ENCODE measurements at regions not wholly inside any gene's neighbourhood (a gene's known extent, or its start where the extent isn't known, plus 50 kb on each side); places are given as distances from the start of the nearest gene placed in this dataset.

GRCh38 chr14:58697930-58698642, 60.3 kb downstream of the DACT1 start:
- DNase-seq, result peak; percentile 94

GRCh38 chr14:58699681-58700205, 62.0 kb downstream of the DACT1 start:
- no peak for DNase-seq

- DNase-seq, result no peak
Measured at GRCh38 chr14:58701156-58701555, 63.4 kb downstream of the DACT1 start.

GRCh38 chr14:58701604-58702003, 63.8 kb downstream of the DACT1 start:
- no peak for DNase-seq

GRCh38 chr14:58702441-58703160, 64.8 kb downstream of the DACT1 start:
- no peak for DNase-seq

GRCh38 chr14:58703161-58703506, 65.4 kb downstream of the DACT1 start:
- no peak for DNase-seq

GRCh38 chr14:58705066-58705465, 67.3 kb downstream of the DACT1 start:
- no peak for DNase-seq

- DNase-seq, result no peak
Measured at GRCh38 chr14:58707949-58708348, 70.2 kb downstream of the DACT1 start.

- DNase-seq, result no peak
Measured at GRCh38 chr14:58709949-58710348, 72.2 kb downstream of the DACT1 start.

- DNase-seq, result no peak
Measured at GRCh38 chr14:58711382-58711781, 73.6 kb downstream of the DACT1 start.

GRCh38 chr14:58712357-58712756, 74.6 kb downstream of the DACT1 start:
- DNase-seq, result no peak

GRCh38 chr14:58713677-58714076, 75.9 kb downstream of the DACT1 start:
- no peak for DNase-seq

GRCh38 chr14:58716706-58717105, 78.9 kb downstream of the DACT1 start:
- no peak for DNase-seq

GRCh38 chr14:58717211-58717610, 79.4 kb downstream of the DACT1 start:
- no peak for DNase-seq

- DNase-seq, result no peak
Measured at GRCh38 chr14:58717813-58718212, 80.1 kb downstream of the DACT1 start.

GRCh38 chr14:58718226-58719205, 80.8 kb downstream of the DACT1 start:
- no peak for DNase-seq

GRCh38 chr14:58721723-58722122, 84.0 kb downstream of the DACT1 start:
- no peak for DNase-seq

GRCh38 chr14:58722441-58722840, 84.7 kb downstream of the DACT1 start:
- DNase-seq, result no peak

- DNase-seq, result no peak
Measured at GRCh38 chr14:58724206-58724605, 86.4 kb downstream of the DACT1 start.

- DNase-seq, result no peak
Measured at GRCh38 chr14:58724702-58725101, 86.9 kb downstream of the DACT1 start.

GRCh38 chr14:58725226-58725625, 87.5 kb downstream of the DACT1 start:
- no peak for DNase-seq

GRCh38 chr14:58725871-58726270, 88.1 kb downstream of the DACT1 start:
- no peak for DNase-seq

GRCh38 chr14:58730792-58731464, 93.2 kb downstream of the DACT1 start:
- no peak for DNase-seq

Measured in NCI-H2029 treated with DMSO at 0.1 percent for 48 hours (cell line).